Sciatic nerve (tissue), 2 donors: ENCODE measurements at regions not wholly inside any gene's neighbourhood (a gene's known extent, or its start where the extent isn't known, plus 50 kb on each side); places are given as distances from the start of the nearest gene placed in this dataset.
"Not testable (repeated sequence)": the region's sequence is repeated elsewhere in the genome, so short reads cannot be mapped to it uniquely, and the experiment has no call there.

ENCODE experiments used
- ATAC-seq: fragments of 200-7000 bp; cut with Tn5 transposase; one replicate; pipeline ENCODE4 v1.9.1; 2020; ENCODE audit warnings: mild to moderate bottlenecking, moderate library complexity
- DNase-seq: peaks from one replicate; pipeline ENCODE4 v3.0.0-alpha.2; 2020; ENCODE audit warnings: low spot score
- intact Hi-C: fragments of 100-400 bp; cut with DNase I; formaldehyde crosslinking; loops from one replicate; pipeline ENCODE4 v1.14.2; 2022
- donor health status: DM: no; HTN: no; CAD: no.
- donor health status: DM: no; HTN: no; CAD: no.

- ATAC-seq (no peak), DNase-seq (no peak)
- intact Hi-C loops, result no loop called here
Observed at GRCh38 chr6:156438350-156438923, 338.7 kb upstream of the ARID1B start.

GRCh38 chr6:156437121-156437879 lies 339.9 kb upstream of the ARID1B start:
- ATAC-seq (no peak), DNase-seq (no peak)
- intact Hi-C loops, result no loop called here

GRCh38 chr6:156434795-156435190 lies 342.4 kb upstream of the ARID1B start:
- no peak for ATAC-seq
- no peak for DNase-seq
- intact Hi-C loops, result no loop called here

GRCh38 chr6:156434049-156434794 lies 343.0 kb upstream of the ARID1B start:
- intact Hi-C loops, result no loop called here
- no peak for DNase-seq
- no peak for ATAC-seq

GRCh38 chr6:156432543-156432942 lies 344.6 kb upstream of the ARID1B start:
- no peak for ATAC-seq
- intact Hi-C loops, result no loop called here

GRCh38 chr6:156430386-156430785 lies 346.8 kb upstream of the ARID1B start:
- intact Hi-C loops, result no loop called here
- ATAC-seq (no peak), DNase-seq (no peak)

More at GRCh38 chr6:156432543-156432942, 344.6 kb upstream of the ARID1B start:
- no peak for DNase-seq

GRCh38 chr6:156427345-156427744 lies 349.8 kb upstream of the ARID1B start:
- no peak for DNase-seq
- intact Hi-C loops, result no loop called here
- peak; percentile 93 for ATAC-seq

- intact Hi-C loops, result no loop called here
- DNase-seq (no peak), ATAC-seq (no peak)
Observed at GRCh38 chr6:156425359-156426020, 351.7 kb upstream of the ARID1B start.

GRCh38 chr6:156423829-156424228 lies 353.3 kb upstream of the ARID1B start:
- ATAC-seq, result no peak
- intact Hi-C loops, result no loop called here

GRCh38 chr6:156423075-156423474 lies 354.1 kb upstream of the ARID1B start:
- DNase-seq, result no peak
- ATAC-seq, result no peak
- intact Hi-C loops, result no loop called here

More at GRCh38 chr6:156423829-156424228, 353.3 kb upstream of the ARID1B start:
- no peak for DNase-seq

GRCh38 chr6:156421933-156422332 lies 355.2 kb upstream of the ARID1B start:
- ATAC-seq (no peak), DNase-seq (no peak)
- intact Hi-C loops, result no loop called here

- intact Hi-C loops, DNase-seq, ATAC-seq: not testable (repeated sequence)
Observed at GRCh38 chr6:156421301-156421700, 355.9 kb upstream of the ARID1B start.

GRCh38 chr6:156420172-156420993 lies 356.8 kb upstream of the ARID1B start:
- ATAC-seq (peak; percentile 39), DNase-seq (no peak)
- intact Hi-C loops, result no loop called here

- ATAC-seq (no peak), DNase-seq (no peak)
- intact Hi-C loops, result no loop called here
Observed at GRCh38 chr6:156419594-156419993, 357.6 kb upstream of the ARID1B start.

- DNase-seq (no peak), ATAC-seq (no peak)
- intact Hi-C loops, result no loop called here
Observed at GRCh38 chr6:156418253-156418652, 358.9 kb upstream of the ARID1B start.

GRCh38 chr6:156416391-156416790 lies 360.8 kb upstream of the ARID1B start:
- intact Hi-C loops, result no loop called here
- no peak for DNase-seq
- ATAC-seq, result no peak

GRCh38 chr6:156413154-156413553 lies 364.0 kb upstream of the ARID1B start:
- intact Hi-C loops, result no loop called here
- DNase-seq, result no peak
- ATAC-seq, result no peak

- no peak for ATAC-seq
Observed at GRCh38 chr6:156410649-156411048, 366.5 kb upstream of the ARID1B start.

GRCh38 chr6:156408655-156409054 lies 368.5 kb upstream of the ARID1B start:
- intact Hi-C loops, result no loop called here

More at GRCh38 chr6:156410649-156411048, 366.5 kb upstream of the ARID1B start:
- DNase-seq, result no peak
- intact Hi-C loops, result no loop called here

More at GRCh38 chr6:156408655-156409054, 368.5 kb upstream of the ARID1B start:
- DNase-seq, result no peak
- no peak for ATAC-seq
